NCI-H2107 treated with DMSO at 0.1 percent for 48 hours (cell line): ENCODE measurements at regions not wholly inside any gene's neighbourhood (a gene's known extent, or its start where the extent isn't known, plus 50 kb on each side); places are given as distances from the start of the nearest gene placed in this dataset.
"Not testable (repeated sequence)": the region's sequence is repeated elsewhere in the genome, so short reads cannot be mapped to it uniquely, and the experiment has no call there.

Experiments used
- DNase-seq: peaks from one replicate; lab custom pipeline; 2025; ENCODE audit not compliant: unreplicated experiment; lab: John Stamatoyannopoulos, UW

DNA sequence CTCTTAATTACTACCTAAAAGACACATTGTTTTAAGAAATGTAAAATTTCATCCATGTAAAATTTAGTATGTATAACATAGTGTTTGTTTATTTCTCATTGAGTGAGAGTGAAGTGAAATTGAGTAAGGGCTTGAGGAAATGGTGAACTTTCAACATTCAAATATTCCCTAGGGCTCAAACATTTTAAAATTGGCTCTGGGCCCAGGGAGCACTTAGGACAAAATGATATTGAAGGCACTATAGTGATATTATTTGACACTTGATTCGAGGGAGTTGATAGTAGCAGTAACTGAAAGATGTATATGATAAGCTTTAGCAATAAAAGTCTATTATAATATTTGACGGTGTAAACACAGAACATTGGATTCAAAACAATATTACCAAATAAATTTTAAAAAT lies 1244.0 kb upstream of the TENM3 start:
- peak; percentile 36 for DNase-seq

DNA sequence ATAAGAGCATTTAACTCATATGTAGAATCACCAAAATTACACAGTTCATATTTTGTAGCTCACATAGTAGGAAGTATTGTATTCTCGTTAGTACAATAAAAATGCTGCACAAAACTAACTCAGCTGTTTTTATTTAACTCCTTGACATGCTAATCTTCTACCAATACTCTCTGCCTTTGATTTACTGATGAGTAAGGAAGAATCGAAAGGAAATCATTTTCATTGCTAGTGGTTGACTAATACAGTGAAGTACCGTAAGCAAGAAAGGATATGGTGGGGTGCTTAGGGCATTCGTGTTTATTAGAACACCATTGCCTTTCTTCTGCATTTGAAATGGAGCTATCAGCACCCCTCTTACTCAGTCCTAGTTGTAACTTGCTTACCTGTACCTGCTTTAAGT lies 1239.1 kb upstream of the TENM3 start:
- DNase-seq: no peak

DNA sequence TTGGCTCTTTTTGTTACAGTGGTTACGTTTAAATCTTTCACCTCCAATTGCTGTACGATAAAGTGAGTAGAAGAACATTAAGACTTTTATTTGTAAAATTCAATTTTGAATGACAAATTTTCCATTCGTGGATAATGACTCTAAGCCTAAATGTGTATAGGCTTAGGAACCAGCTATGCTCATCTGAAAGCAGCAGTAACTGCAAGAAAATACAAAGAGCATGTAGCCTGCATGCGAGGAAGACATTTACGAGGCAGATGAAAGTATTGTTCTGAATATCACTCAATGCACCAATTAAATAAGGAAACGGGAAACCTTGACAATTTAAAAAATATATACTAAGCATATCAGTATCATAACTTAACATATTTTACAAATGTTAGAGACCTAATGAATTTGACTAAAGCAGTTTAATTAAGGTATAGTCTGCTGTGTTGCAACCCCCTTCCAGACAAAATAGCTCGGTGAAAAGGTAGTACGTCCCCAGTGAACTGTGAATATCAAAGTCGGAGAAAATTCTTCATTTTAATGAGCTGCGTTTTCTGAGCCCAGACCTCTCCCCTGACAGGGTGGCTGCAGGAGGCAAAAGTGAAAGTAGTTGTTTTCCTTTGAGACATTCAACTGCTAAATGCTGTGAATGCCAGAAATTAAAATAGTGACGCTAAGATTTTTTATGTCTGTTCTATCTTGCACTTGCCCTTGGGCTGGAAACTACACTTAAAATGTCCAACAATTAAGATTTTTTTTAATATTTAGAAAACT lies 1236.5 kb upstream of the TENM3 start:
- DNase-seq: no peak

DNA sequence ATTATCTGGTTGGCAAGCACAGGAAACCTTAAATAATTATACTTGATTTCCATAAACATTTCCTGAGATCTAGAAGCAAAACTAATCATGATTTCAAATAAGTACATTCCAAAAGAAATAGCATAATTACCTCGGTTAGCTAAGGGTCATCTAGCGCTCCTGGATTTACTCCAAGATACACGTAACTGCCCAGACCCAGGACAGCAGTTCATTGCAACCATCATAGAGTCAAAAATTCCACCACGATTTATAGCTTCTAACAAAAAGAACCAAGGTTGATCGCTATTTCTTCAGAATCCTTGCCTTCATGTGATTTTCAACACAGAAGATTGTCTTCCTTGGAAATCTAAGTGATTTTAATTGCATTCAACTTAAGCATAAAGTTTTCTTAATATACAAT lies 1235.5 kb upstream of the TENM3 start:
- DNase-seq: no peak

DNA sequence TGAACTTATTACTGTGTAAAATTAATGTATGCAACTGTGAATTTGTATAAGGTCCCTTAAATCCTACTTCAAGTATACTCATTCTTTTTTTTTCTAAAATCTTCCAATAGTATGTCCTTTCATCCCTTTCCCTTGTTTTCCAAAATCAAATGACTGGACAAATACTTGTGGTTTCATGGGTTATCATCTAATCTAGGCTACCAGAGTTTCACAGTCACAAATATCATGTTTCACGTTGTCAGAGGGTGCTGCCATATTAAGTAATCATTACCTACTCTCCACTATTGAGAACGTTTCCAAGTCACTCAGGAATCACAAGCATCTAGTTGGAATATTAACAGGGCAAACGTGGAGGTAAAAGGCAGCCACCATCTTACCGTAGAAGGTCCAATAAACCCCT lies 1235.0 kb upstream of the TENM3 start:
- DNase-seq: no peak

DNA sequence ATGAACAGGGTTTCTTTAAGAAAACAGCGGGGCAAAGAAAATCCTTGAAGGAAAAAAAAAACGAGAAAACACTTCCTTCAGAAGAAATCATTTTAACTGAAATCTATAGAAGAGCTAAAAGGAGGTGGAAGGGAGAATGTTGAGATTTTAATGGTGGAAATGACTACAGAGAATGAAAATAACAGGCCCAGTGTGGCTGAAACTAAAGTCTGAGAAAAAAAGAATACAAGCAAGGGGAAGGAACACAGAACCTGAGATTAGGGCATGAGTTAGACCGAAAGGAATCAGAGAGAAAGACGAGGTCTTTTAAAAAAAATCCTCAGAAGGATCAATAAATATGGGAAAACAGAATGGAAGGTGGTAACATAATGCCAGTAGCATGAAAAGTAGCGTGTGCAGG lies 1230.0 kb upstream of the TENM3 start:
- DNase-seq: no peak

DNA sequence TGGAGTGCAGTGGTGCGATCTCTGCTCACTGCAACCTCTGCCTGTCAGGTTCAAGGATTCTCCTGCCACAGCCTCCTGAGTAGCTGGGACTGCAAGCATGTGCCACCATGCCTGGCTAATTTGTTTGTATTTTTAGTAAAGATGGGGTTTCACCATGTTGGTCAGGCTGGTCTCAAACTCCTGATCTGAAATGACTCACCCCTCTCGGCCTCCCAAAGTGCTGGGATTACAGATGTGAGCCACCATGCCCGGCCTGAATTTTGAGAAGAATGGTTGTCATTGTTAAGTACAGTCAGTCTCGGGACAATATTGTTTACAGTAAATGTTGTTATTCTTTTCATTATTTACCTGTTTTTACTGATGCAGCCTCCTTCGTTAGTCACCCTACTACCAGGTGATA lies 1226.2 kb upstream of the TENM3 start:
- no peak for DNase-seq

DNA sequence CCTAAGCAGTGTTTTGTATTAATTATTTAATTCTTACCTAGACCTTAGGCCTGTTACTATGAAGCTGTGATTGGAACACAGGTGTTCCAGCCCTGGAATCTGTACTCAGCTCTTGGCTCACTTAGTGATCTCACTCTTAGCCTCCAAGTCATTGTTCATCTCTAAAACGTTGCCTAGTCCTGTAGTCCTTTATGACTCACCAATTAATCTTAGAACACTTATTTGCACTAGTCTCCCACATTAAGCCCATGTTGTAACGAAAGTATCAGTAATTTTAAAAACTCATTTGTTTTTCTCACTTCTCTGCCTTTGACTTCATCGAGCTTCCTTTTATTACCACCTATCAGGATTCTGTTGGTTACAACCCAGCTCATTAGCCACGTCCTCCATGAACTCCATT lies 1224.7 kb upstream of the TENM3 start:
- DNase-seq: no peak

DNA sequence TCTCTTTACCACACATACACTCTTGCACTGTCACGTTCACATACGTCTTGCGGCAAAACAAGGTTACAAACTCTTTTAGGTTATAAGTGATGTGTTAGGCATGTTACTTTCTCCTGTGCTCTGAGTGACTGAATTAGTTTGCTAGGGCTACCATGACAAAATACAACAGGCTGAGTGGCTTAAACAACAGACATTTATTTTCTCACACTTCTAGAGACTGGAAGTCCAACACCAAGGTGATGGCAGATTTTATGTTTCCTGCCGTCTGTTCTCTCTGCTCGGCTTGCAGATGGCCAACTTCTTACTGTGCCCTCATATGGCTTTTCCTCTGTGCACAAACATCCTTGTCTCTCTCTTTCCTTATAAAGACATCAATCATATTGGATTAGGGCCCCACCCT lies 1224.3 kb upstream of the TENM3 start:
- DNase-seq: no peak

DNA sequence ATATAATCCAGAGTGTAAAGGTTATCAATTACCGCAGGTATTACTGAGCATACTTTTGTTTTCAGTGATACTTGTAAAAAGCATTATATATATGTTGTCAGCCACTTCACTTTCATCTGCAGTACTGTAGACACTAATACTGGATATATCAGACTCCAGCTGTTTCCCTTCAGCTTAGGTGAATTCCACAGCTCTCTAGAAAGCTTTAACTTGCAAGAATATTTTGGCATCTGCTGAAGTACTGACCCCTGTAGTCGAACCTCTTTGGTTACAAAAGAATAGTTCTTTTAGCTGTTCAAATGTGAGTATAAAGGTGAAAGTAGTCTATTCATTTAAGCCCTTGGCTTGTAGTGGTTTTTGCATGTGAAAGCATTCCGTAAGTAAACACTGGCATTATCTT lies 1222.7 kb upstream of the TENM3 start:
- no peak for DNase-seq

DNA sequence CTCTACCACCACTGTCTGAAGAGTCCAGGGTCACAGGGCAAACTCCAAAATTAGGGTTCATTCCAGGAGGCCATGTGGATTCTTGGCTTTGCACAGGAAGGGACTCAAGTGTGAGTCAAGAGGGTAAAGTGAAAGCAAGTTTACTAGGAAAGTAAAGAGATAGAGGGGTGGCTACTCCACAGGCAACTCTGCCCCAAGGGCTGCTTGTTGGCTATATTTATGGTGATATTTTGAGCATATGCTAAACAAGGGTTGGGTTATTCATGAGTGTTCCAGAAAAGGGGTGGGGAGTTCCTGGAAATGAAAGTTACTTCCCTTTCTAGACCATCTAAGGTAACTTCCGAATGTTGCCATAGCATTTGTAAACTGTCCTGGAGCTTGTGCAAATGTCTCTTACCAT lies 1222.0 kb upstream of the TENM3 start:
- DNase-seq: no peak

DNA sequence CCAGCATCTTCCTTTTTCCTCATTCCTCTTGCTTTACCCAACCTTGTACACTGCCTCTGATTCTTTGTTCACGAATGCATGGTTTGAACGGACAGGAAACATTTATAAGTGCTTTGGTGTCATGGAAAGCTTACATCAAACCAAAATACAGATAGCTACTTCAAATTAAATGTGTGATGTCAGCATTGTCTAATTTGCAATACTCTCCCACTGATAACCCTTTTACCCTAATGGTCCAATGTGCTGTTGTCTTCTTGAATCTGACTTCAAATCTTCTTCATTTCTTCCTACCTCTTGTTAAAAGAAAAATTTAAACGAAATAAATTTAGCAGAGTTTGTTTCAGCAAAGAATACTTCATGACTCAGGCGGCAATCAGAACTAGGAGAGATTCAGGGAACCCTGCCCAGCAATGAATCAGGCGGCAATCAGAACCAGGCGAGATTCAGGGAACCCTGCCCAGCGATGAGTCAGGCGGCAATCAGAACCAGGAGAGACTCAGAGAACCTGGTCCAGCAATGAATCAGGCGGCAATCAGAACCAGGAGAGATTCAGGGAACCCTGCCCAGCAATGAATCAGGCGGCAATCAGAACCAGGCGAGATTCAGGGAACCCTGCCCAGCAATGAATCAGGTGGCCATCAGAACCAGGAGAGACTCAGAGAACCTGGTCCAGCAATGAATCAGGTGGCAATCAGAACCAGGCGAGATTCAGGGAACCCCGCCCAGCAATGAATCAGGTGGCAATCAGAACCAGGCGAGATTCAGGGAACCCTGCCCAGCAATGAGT lies 1212.9 kb upstream of the TENM3 start:
- DNase-seq: not testable (repeated sequence)

DNA sequence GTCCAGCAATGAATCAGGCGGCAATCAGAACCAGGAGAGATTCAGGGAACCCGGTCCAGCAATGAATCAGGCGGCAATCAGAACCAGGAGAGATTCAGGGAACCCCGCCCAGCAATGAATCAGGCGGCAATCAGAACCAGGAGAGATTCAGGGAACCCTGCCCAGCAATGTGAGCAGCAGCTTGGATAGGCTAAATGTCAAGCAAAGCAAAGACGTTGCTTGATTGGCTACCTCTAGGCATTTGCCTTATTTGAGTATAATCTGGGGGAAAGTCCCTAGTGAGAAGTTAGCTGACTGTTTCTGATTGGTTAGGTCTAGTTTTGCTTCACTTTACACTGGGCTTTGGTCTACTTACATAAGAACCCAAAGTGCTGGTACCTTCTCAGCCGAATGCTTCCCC lies 1212.2 kb upstream of the TENM3 start:
- DNase-seq: no peak

DNA sequence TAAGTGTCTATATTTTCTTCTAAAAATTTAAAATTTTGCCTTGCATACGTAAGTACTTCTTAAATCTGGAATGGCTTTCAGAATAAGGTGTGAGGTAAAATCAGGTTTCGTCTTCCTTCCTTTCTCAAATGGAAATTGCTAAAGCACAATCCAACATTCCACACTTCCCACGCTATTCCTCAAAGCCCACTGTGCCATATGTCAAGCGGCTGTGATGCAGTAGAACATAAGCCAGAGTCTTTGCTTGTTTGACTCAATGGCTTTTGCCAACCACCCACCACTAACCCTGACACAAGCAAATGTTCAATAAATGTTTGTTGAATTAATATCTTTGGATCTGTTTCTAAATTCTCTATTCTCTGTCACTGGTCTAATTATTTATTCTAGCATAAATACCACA lies 1199.7 kb upstream of the TENM3 start:
- no peak for DNase-seq

DNA sequence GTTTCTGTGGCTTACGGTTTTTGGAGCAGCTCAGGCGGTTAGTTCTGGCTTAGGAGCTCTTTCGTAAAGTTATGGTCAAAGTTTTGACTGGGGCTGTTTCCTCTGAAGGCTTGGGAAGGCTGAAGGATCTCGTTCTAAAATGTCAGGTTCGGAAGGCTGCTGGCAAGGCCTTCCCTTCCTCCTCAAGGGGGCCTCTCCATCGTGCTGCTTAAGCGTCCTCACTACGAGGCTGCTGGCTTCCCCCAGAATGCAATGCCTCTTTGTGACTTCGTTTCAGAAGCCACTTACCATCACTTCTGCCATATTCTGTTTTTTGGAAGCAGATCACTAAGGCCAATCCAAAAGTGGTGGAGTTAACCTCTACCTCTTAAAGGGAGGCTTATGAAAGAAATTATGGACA lies 1196.4 kb upstream of the TENM3 start:
- DNase-seq: no peak

DNA sequence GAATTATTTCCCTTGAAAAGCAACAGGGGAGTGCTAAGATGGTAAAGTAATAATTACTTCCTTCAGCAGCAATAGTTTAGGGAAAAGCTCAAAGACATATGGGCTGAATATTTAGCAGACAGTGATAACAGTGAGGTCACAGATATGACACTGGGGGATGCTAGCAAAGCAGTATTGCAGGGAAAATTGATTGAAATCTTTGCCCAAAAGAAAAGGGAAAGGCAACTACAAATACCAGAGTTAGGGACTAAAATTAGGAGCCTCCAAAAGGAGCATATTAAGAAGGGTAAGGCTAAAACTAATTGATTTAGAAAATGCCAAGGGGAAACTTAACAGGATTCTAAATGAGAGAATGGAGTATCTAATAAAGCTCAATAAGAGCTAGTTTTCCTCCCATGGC lies 1191.3 kb upstream of the TENM3 start:
- no peak for DNase-seq

DNA sequence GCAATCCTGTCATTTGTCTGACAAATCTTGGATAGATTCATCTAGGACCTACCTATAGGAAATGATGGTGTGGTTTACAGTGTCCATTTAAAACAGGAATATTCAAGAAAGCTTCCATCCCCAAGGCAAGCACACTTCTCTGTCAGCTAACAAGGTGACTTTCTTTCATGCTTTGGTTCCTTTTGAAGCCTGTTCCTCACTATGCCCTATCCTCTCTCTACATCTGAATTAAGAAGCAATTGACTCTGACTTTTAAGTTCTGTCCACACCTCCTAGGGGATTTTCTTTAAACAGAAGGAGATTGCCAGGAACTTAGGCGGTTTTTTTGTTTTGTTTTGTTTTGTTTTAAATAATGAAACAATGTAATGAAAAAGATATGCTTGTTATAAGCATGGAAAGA lies 1181.4 kb upstream of the TENM3 start:
- no peak for DNase-seq

DNA sequence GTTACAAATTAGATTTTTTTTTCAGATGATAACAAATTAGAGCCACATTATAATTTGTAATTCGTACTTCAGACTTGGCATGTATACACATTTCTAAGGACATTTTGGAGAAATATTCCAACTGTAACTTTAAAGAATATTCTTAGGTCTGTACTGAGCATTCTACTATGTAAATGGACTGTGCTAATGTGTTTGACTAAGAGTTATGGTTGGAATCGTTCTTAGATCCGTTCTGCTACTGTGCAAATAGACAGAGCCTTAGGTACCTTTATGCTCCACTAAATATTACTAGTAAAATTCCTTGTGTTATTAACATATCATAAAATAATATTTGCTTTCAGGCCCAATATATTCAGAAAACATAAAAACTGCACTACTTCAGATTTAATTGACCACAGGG lies 1180.0 kb upstream of the TENM3 start:
- DNase-seq: no peak

DNA sequence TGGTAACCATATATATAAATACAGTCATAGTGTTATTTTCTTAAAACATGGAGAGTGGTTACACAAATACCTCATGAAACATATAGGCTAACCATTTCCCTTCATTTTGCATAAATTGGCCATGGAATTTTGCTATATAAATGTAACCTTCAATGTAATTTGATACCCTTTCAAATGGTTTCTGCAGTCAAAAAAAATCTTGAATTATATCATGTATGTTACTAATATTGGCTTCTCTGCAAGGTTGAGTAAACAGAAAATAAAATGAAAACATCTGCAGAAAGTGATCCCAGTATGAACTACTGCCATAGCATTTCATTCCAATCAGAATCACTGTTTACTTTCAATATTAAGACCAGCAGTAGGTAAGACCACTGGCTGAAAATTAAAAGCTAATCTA lies 1165.9 kb upstream of the TENM3 start:
- no peak for DNase-seq

DNA sequence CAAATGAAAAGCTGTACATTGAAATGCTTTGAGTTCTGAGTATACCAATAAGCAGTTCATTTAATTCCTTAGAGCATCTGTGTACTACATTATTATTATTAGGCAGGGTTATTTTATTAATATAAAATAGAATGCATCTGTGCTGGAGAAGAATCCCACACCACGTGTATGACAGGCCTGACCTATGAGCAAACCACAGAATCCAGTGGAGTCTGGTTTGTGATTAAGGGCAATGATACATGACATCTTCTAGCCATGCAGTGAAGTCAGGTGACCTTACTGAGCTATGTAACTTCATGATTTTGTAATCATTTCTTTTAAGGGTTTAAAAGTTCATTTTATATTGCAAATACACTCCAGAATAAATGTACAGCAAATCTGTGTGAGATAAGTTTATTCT lies 1165.0 kb upstream of the TENM3 start:
- no peak for DNase-seq

DNA sequence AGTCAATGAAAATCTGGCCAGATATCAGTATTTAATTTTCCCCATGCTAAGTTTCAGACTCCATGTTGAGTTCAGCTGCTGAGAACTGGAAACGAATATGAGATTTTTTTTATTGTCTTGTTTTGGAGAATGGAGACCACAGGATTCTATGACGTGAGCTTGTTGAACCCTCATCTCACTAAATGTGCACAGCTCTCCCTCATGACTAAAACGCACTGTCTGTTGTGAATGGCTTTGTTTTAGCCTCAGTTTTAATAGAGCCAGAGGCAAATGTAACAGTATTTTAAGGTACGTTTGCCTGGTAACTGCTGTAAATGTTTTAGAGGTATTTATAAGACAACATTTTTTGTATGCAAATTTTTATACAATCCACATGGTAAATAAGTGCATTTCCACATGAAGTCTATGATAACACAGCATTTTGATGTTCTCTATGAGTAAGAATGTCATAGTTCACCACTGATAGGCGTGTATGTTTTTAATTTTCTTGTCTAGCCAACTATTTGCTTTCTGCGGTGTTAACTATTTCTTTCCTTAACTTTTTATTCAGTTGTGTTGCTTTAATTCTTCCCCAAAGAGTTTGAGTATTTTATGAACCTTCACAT lies 1159.3 kb upstream of the TENM3 start:
- no peak for DNase-seq

DNA sequence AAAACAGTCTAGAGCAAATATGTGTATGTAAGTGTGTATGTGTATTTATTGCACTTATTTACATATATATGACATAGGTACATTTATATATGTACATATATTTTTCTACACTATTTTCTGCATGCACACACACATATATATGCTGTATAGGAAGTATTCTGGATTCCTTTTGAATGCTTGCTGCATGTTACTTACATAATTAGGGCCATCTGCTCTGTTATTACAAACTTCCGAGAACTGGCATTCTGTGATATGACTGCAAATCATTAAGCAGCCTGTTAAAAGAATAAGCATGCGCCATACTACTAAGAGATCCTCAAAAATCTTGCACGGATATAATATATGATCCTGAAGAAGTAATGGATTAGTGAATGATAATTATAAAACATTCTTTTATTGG lies 1157.6 kb upstream of the TENM3 start:
- no peak for DNase-seq
